Activated CD4-positive, alpha-beta T cell treated with anti-CD3 and anti-CD28 coated beads for 48 hours (primary cell): ENCODE measurements at regions not wholly inside any gene's neighbourhood (a gene's known extent, or its start where the extent isn't known, plus 50 kb on each side); places are given as distances from the start of the nearest gene placed in this dataset.
"Not testable (repeated sequence)": the region's sequence is repeated elsewhere in the genome, so short reads cannot be mapped to it uniquely, and the experiment has no call there.

Source experiments
- DNase-seq: peaks from one replicate; pipeline ENCODE4 v3.0.0-alpha.2; 2020

GRCh38 chr4:97013309-97013708, 1130.0 kb downstream of the STPG2 start:
- DNase-seq: no peak

- DNase-seq: no peak
Measured at GRCh38 chr4:97013711-97014110, 1129.6 kb downstream of the STPG2 start.

- DNase-seq: no peak
Measured at GRCh38 chr4:97015301-97015700, 1128.0 kb downstream of the STPG2 start.

- DNase-seq: no peak
Measured at GRCh38 chr4:97016186-97016907, 1126.9 kb downstream of the STPG2 start.

- no peak for DNase-seq
Measured at GRCh38 chr4:97027728-97028410, 1115.4 kb downstream of the STPG2 start.

GRCh38 chr4:97028785-97029184, 1114.5 kb downstream of the STPG2 start:
- DNase-seq: no peak

GRCh38 chr4:97037411-97038145, 1105.7 kb downstream of the STPG2 start:
- not testable (repeated sequence) for DNase-seq

- DNase-seq: no peak
Measured at GRCh38 chr4:97038146-97038516, 1105.1 kb downstream of the STPG2 start.

- no peak for DNase-seq
Measured at GRCh38 chr4:97072666-97073065, 1070.6 kb downstream of the STPG2 start.

- DNase-seq: no peak
Measured at GRCh38 chr4:97073194-97073593, 1070.1 kb downstream of the STPG2 start.

GRCh38 chr4:97074531-97074930, 1068.7 kb downstream of the STPG2 start:
- DNase-seq: no peak

GRCh38 chr4:97081951-97082350, 1061.3 kb downstream of the STPG2 start:
- no peak for DNase-seq

GRCh38 chr4:97097036-97097435, 1046.2 kb downstream of the STPG2 start:
- not testable (repeated sequence) for DNase-seq

GRCh38 chr4:97101171-97101570, 1042.1 kb downstream of the STPG2 start:
- not testable (repeated sequence) for DNase-seq

- no peak for DNase-seq
Measured at GRCh38 chr4:97103252-97103651, 1040.0 kb downstream of the STPG2 start.

- no peak for DNase-seq
Measured at GRCh38 chr4:97104006-97104405, 1039.3 kb downstream of the STPG2 start.

- DNase-seq: no peak
Measured at GRCh38 chr4:97104666-97105065, 1038.6 kb downstream of the STPG2 start.

GRCh38 chr4:97105347-97106099, 1037.8 kb downstream of the STPG2 start:
- DNase-seq: no peak

- DNase-seq: no peak
Measured at GRCh38 chr4:97106161-97106560, 1037.1 kb downstream of the STPG2 start.

GRCh38 chr4:97110506-97110905, 1032.8 kb downstream of the STPG2 start:
- DNase-seq: no peak

GRCh38 chr4:97116511-97116910, 1026.8 kb downstream of the STPG2 start:
- DNase-seq: no peak

GRCh38 chr4:97121493-97121892, 1021.8 kb downstream of the STPG2 start:
- no peak for DNase-seq

- no peak for DNase-seq
Measured at GRCh38 chr4:97123573-97123972, 1019.7 kb downstream of the STPG2 start.
